ENCODE measurements at regions not wholly inside any gene's neighbourhood (a gene's known extent, or its start where the extent isn't known, plus 50 kb on each side); places are given as distances from the start of the nearest gene placed in this dataset.
A peak's percentile ranks its signal among the peaks of the same experiment; 100 is the strongest.

- Histone ChIP-seq H3K9ac (ENCODE audit: insufficient read depth, low read depth, low read length) (peak overlapping the region; percentile 92), H3K27ac (ENCODE audit: extremely low read length, insufficient read depth, low read length) (peak overlapping the region; percentile 100), H3K79me2 (ENCODE audit: insufficient read depth, low read length) (peaks cover 10% of the 10 kb centered on the region), H3K9me3 (ENCODE audit: low read length) (no peaks in the 10 kb centered on the region), H3K4me1 (ENCODE audit: insufficient read depth, low read length) (peaks cover 100% of the 10 kb centered on the region), H2AFZ (ENCODE audit: low read length) (no peak overlapping the region), H3K4me2 (ENCODE audit: low read depth, low read length) (peak overlapping the region; percentile 74), H3K36me3 (replicated peaks in 1 of 2; ENCODE audit: control insufficient read depth in 1 of 2, insufficient read depth in 2 of 2, low read length in 2 of 2) (no peaks in the 10 kb centered on the region), H3K4me3 (replicated peaks in 1 of 3; ENCODE audit: insufficient read depth in 1 of 3, low read depth in 2 of 3, low read length in 3 of 3) (peak overlapping the region in 1 of 3 experiments; percentile 49; a peak in 2 of 6 replicates), H3K27me3 (ENCODE audit: control insufficient read depth in 1 of 2, insufficient read depth in 2 of 2, low read length in 2 of 2) (no peaks in the 10 kb centered on the region), H4K20me1 (ENCODE audit: insufficient read depth, low read length) (no peaks in the 10 kb centered on the region)
- DNase-seq (ENCODE audit: low spot score) (peak; percentile 78), FAIRE-seq (no peak), ATAC-seq (peak; percentile 14)
- 7% methylated on average over 2 of the region's 13 CpGs for WGBS (ENCODE audit: low lambda C conversion rate)
- CTCF ChIA-PET (ENCODE audit: low intra/inter-chr PET ratio, low total read pairs), result interaction anchor here (0.7 kb wide), 1 partner anchor 18 kb away, joined by 3 read pairs; no protein-coding TSS in a partner anchor
- TSS peak; percentile 93 for BruUV-seq (replicated peaks)
- in situ Hi-C loops (cut with HindIII; ENCODE audit: extremely low pct_ligation_motif_present, low pct_unique_long_range_greater_than_20kb), result loop anchor here (5.0 to 10.0 kb wide), 3 partner anchors 81 to 346 kb away; partner anchors contain the start of gene IRF2BP2
- intact Hi-C loops (cut with micrococcal nuclease; ENCODE audit: unreplicated experiment), result loop anchor here (5.0 kb wide), 1 partner anchor 36 kb away; no protein-coding TSS in a partner anchor
- POLR2A ChIA-PET, result interaction anchor here (0.6 to 13.1 kb wide), 42 partner anchors 7 to 414 kb away, joined by 3 to 657 read pairs (median 6); partner anchors contain the start of gene IRF2BP2
- TF ChIP-seq ELK4 (CRISPR knock-in tag; IDR thresholded peaks at IDR 0.05; ENCODE audit: borderline replicate concordance) (no peak), ZNF382 (CRISPR knock-in tag; IDR thresholded peaks at IDR 0.05; ENCODE audit: borderline replicate concordance) (no peak), NONO (IDR thresholded peaks at IDR 0.05) (no peak), NONO (CRISPR knock-in tag; conservative IDR thresholded peaks at IDR 0.05) (0 out of 2 replicates have a peak, but pooled peaks have one; percentile 10), RFXANK (CRISPR knock-in tag; IDR thresholded peaks at IDR 0.05) (no peak), TAF15 (IDR thresholded peaks at IDR 0.05; ENCODE audit: low read depth, low read length, poor library complexity, severe bottlenecking) (no peak), SUZ12 (IDR thresholded peaks at IDR 0.05; ENCODE audit: low read depth, low read length) (no peak), NR2F6 (IDR thresholded peaks at IDR 0.05) (no peak), NR2F6 (CRISPR knock-in tag; IDR thresholded peaks at IDR 0.05) (no peak), HMGXB4 (CRISPR knock-in tag; IDR thresholded peaks at IDR 0.05; ENCODE audit: borderline replicate concordance in 1 of 2, low read depth in 1 of 2) (peak in 1 of 2 experiments; percentile 2; a peak in 1 of 4 replicates), SETDB1 (CRISPR knock-in tag; IDR thresholded peaks at IDR 0.05; ENCODE audit: borderline replicate concordance) (no peak), ZNF687 (CRISPR knock-in tag; IDR thresholded peaks at IDR 0.05) (peak; percentile 98), ZBTB37 (CRISPR knock-in tag; IDR thresholded peaks at IDR 0.05) (peak; percentile 66; the same call in 1 of the 2 replicates), ZBTB21 (CRISPR knock-in tag; IDR thresholded peaks at IDR 0.05) (no peak), NPAS2 (CRISPR knock-in tag; IDR thresholded peaks at IDR 0.05; ENCODE audit: borderline replicate concordance) (0 out of 2 replicates have a peak, but pooled peaks have one; percentile 20)
These were observed 170.5 kb downstream of the TOMM20 start for GRCh38 chr1:234958066-234958705.
